Fibroblast of skin of left biceps (primary cell): ENCODE measurements at regions not wholly inside any gene's neighbourhood (a gene's known extent, or its start where the extent isn't known, plus 50 kb on each side); places are given as distances from the start of the nearest gene placed in this dataset.
A peak's percentile ranks its signal among the peaks of the same experiment; 100 is the strongest.

Experiments
- DNase-seq, 2 experiments: peaks; one replicate each; pipeline ENCODE4 v3.0.0-alpha.2; 2013; ENCODE audit warnings: low read depth in 2 of 2

DNA sequence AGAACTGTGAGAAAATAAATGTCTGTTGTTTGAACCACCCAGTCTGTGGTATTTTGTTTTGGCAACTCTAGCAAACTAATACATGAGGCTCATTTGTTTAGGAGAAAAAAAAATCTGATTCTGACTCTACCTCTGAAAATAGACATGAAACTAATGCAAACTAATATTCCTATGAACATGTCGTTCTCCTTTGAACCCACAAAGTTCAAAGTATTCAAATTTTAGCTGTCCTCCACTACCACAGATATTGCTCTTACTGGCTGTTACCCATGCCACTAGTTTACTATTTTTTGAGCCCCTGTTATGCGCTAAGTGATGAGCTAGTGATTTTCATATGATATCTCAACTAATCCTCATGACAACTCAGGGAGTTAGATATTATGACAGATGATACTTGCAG, 58.8 kb upstream of the ZNF804B start:
- DNase-seq = no peak

DNA sequence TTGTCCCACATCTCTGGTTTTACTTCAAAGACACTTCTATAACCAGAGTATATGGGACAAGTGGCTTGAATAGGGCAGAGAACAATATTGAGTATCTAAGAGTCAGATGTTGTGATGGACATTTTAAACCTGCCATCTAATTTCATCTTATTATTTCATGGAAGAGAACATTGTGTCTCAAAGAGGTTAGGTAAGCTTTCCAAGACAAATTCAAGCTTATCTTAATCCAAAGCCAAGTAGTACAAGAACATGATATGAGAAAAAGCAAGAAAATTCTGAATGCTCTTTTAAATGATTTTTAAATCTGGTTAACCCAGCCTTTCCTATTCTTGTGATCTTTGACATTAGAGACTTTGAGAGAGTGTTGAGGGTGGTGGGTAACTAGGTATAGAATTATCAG, 65.3 kb upstream of the ZNF804B start:
- no peak for DNase-seq

DNA sequence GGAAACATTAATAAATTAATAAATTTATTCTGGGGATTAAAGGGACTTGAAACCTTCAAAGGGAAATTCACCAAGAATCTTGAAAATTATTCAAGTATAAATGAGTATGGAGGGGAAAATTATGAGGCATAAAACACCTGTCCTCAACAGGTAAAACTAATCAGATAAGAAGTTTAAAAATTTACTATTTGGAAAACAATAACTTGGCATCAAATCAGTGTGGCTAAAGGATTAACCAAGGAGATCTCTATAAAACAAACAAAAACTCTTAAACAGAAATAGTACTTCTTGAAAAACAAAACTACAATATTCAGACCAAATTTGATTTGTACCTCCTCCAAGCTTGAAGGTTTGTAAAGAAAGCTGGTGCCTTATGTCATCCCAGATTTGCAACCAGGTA, 66.4 kb upstream of the ZNF804B start:
- no peak for DNase-seq

DNA sequence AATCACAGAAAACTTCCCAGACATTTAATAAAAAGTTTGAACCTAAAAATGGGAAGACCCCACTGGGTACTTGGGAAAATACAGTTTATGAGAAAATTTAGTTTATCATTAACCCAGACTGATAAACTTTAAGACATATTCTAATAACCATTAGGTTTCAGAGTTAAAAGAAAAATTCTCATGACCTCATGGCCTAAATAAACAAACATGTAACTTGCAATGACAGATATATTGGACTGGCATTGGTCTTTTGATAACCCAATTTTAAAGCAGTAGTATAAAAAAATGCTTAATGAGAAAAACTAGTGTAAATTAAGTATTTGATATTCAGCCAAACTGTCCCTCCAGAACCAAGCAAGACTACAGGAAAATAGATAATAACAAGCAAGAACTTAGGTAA, 67.0 kb upstream of the ZNF804B start:
- DNase-seq = no peak

DNA sequence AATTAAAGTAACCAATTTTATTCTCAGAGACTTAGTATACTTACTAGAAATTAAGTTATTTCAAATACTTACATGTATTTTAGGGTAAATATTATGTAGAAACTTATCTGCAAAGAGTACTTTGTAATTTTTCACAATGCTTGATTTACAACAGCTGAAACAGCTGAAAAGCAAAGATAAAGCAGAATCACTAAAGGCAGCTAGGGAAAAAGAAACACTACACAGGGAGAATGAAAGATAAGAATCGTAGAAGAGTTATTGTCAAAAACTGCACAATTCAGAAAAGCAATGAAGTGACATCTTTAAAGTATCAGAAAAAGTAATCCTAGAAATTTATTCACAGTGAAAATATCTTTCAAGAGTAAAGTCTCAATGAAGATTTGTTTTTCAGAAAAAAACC, 69.7 kb upstream of the ZNF804B start:
- DNase-seq = no peak

DNA sequence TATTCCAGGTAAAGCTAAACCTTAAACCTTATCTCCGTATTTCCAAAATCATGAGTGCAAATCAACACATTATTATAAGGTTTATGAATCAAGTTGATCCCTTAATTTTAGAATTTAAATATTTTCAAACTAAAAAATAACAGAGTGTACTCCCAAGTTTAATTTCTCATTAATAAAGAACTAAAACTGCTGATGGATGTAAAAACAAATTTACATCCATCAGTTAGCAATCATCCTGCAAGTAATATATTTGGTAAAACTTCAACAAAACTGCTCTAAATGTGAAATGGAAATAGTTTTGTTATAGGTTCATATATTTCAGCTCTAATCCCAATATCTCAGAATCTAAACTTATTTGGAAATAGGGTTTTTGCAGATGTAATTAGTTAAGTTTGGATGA, 71.3 kb upstream of the ZNF804B start:
- DNase-seq = no peak

DNA sequence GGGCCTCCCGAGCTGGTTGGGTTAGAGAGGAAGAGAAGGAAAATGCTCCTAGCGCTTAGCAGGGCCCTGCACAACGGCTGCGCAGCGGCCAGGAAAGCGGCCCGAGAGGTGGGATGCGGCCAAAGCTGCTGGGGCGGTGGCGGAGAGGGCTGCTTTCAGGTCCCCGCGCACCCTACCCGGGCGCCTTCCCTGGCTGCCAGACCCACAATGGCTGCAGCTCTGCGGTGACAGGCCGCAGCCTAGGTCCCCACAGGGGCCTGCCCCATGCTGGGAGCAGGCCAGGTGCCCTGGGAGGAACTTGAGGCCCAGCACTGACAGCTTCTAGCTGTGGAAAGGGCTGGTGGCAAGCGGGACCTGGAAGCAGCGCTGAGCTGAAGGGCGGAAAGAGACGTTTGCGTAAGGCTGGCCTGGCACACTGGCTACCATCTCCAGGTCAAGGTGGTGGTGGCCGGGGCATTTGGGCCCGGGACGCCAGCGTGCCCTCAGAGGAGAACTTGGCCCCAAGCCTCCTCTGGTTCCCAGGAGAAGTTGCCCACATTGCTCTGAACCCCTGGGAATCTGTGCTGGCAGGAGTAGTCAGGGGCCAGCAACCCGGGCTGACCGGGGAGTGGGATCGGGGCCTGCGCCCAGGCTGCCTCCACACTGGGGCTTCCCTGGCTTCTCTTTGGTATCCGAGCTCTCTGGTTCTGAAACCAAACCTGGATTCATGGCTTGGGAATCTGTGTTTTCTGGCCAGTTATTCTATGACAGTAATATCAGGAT, 72.9 kb upstream of the ZNF804B start:
- DNase-seq = no peak

DNA sequence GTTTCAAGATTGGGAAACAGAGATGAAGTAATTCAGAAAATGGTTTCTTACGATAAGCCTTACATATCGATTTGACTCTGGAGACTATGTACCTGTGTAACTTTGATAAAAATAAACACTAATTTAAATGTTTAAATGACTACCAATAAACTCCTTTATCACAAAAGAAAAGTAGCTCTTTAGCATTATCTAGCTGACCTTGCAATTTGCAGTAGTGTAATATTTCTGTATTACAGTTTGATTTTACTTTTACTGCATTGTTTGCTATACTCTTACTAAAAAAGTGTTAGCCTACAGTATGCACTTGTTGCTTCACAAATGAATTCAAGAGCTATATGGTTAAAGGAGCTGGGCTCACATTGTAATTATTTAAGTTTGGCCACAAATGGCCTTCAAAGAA, 77.8 kb upstream of the ZNF804B start:
- no peak for DNase-seq

DNA sequence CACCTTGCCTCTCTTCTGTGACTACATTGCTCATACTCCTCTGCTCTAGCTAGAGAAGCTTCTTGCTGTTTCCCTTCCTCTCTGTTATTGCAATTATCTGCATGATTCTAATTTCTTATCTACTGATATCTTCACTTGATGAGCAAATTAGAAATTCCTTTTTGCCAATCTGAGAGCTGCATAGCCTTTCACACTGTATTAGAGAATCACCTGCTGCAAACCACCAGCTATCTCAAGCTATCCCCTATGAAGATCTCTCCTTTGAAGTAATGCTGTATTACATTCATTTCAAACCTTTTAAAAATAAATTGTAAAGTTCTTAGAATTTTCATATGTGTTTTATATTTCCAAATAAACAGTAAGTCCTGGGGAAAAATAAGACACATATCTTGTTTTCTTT, 89.0 kb upstream of the ZNF804B start:
- no peak for DNase-seq

DNA sequence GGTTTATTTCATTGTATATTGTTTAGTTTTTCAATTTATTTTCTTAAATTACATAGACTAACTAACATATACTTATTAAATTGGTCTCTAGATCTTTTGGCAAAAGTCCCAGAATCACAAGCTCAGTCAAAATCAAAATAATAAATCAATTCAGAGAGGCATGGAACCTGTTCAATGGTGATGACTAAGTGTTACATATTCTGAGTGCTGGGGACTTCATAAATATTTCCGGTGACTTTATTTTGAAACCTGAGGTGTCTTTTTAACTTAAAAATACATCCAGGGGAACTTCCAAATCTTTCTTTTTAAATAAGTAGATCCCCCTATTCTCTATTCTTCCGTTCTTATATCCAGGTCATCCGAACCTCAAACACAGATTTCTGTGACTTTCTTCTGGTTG, 89.6 kb upstream of the ZNF804B start:
- no peak for DNase-seq

DNA sequence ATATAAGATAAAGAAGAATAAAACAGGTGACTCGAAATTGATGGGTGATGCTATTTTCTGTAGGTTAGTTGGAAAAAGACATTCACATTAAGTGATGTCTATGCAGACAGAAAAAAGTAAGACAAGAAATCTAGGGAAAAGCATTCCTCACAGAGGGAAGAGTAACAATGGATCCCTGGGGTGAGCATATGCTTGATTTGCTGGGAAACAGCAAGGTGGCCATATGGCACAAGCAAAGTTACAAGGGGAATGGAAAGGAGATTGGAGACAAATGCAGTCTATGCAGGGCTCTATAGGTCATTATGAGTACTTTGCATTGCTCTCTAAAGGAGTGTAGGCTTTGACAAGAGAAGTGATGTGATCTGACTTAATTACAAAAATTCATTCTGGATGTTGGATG, 90.9 kb upstream of the ZNF804B start:
- DNase-seq = no peak

DNA sequence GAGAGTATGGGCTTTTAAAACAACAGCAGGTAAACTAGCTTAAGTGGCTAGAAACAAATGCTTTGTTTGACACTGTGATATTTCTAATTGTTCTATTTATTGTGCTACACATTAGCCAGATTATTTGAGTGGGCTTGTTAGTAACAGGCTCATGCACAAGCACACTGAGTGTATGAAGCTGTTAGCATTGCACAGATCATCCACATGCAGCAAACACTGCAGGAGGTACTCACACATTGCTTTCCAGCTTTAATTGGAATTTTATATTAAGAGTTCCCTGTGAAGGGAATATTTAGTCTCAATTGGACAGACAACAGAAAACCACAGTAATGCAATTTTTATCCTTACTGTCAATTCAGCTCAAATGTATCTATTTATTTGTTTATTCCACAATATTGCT, 92.9 kb upstream of the ZNF804B start:
- no peak for DNase-seq

DNA sequence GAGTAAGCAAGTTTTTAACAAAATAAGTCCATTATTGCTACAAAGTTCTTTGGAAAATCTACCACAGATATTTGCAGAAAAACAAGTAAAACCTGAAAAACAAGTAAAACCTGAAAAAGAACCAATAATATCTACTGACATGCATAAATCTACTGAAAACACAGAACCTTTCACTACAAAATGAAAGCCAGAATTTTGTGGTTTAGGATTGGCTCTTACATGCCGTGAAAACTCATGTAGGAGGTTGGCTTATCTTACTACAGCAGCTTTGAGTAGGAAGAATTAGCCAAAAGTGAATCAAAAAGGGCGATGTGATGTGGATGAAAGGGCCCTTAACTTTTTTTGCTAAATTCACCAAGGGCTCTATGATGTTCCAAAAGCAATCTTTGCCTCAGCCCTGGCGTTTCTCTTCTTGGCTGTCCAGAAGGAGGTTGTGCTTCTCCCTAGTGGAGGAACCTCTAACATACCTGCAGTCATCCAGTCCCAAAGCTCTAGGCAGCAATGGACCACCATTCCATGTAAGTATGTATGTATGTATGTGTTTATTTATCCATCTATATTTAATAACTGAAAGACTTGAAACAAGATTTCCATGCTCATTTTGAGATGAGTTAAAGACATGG, 93.5 kb upstream of the ZNF804B start:
- DNase-seq = no peak

DNA sequence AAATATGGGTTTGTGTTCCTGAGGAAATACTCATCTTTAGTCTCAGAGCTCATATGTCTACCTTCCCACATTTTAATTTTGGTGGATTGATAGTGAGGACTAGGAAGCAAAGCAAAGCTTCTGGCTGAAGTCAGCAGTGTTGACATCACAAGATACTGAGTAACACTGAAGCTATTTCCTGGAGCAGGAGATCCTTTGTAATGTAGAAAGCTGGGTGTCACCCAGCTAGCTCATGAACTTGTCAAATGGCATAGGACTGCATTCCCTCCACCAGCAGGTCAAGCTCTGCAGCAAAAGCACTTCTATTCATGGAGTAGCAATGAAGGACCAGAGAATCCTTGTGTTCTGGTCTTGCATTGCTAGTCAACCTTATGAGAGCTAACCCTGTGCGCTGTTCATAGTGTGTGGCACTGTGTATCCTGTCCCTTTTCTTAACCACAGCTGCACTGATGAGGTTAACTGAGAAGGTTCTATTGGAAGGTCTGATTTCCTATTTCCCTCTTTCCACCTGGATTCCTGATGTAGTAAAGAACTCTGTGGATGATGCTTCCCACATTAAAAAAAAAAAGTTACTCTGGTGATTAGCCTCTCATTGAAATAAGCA, 94.8 kb upstream of the ZNF804B start:
- DNase-seq = peak in 1 of 2 experiments; percentile 2

DNA sequence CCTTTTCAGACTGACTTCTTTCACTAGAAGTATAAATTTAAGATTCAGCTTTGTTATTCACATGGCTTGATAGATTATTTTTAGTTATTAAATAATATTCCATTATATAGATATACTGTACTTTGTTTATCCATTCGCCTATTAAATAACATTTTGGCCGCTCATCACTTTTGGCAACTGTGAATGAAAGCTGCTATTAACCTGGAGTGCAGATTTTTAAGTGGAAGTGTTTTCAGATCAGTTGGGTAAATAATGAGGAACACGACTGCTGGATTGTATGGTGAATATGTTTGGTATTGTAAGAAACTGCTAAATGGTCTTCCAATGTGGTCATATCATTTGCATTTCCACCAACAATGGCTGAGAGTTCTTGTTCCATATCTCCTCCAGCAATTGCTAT, 97.6 kb upstream of the ZNF804B start:
- DNase-seq = no peak

DNA sequence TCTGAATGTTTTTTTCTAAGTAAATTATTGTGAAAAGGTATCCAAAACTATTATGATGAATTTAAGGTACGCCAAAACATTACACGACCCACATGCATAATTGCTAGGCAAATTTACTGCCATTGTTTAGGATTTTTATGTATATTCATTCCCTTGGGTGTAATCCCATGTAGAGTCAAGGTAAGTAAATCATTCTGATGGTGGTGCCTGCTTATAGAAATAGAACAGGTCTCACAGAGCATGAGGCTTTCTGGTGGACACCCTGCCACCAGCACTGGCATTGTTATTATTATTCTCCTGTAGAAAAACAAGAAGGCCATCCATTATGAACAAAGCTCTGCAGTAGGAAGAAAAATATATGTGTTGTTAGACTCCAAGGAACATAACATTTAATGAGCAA, 111.7 kb upstream of the ZNF804B start:
- DNase-seq = no peak

DNA sequence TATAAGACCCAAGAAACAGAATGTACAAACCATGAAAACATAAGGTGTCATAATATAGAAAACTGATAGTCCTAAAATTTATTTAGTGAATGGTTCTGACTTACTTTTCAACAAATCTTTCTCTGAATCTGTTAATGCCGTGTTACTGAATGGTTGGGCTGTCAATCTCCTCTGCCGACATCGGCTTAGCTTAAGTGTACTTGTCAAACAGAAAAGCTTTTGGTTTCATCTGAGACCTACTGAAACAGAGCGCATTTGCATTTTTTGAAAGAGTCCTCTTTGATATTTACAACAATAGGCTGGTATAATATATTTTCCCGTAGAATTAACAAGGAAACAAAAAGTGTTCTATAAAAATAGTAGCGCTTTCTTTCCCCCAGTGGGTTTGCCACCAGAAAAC, 120.9 kb upstream of the ZNF804B start:
- DNase-seq = no peak

DNA sequence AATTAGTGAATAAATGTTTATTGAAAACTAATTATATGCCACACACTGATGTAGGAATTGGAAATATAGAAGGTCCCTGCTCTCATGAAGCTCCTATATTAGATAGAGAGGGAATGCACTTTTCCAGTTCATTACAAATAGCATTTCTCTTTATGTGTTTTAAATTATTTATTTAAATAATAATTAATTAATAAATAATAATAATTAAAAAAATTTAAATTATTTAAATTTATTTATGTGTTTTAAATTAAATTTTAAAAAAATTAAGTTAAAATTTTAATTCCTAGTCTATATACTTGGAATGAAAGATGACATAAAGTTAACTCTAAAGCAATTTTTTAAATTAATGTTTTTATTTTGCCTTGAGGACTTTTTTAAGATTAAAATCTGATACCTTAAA, 121.7 kb upstream of the ZNF804B start:
- no peak for DNase-seq

DNA sequence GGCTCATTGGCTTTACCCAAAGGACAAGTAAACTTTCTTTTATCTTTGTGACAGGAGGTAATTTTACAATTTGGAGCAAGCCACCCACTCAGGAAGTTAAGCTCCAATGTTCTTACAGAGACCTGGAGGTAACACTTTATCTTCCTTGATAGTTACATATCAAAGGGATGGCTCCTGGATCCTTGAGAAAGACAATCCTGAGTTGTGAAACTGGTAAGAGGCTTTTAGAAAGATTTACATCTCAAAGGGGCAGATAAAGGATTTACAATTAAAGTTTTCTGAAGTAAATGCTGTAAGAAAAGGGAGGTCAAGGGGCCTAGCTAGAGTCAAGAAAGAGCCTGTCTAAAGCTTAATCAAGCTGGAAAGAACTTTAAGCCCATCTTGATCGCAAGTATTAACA, 124.4 kb upstream of the ZNF804B start:
- DNase-seq = no peak

DNA sequence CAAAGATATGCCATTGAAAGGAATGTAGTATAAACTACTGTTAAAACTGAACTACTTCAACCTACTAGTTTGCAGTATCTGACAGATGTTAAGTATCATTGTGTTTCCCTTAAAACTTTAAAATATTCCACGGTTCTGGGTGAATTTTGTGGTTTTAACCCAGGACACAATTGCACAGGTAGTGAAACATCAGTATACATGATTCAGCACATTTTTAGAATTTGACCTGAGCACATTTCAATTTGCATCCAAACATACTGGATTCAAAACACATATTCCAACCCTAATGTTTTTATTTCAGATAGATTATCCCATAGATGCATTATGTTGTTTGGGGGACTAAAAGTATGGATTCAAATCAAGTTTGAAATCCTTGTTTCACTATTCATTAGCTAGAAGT, 129.9 kb upstream of the ZNF804B start:
- DNase-seq = no peak

DNA sequence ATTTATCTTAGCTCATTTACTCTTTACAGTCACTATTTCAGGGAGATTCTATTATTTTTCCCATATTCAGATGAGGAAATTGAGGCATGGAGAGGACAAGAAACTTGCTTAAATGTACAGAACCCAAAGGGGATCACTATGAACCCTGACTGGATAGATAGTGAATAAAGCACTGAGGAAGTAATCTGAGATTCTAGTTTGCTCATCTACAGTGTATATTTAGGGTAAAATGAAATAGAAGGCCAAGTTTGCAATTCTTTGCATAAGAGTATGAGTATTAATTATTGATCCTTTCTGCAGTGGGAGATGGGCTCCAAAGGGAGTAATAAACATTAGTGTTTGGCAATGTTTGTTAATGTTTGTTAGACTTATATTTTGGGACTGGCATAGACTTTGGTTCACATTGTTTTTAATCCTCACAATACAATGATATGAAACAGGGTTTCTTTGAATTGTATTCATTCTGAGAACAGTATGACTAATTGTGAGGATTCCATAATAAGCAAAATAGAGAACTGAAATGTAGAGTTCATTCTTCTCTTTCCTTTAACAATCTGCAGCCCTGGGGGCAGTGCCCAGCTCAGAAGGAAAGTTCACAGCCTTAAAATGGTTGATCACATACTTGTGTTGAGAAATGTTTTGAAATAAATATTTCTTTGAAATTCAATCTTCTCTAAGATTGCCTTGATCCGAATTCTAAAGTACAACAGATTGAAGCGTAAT, 131.0 kb upstream of the ZNF804B start:
- DNase-seq = no peak

DNA sequence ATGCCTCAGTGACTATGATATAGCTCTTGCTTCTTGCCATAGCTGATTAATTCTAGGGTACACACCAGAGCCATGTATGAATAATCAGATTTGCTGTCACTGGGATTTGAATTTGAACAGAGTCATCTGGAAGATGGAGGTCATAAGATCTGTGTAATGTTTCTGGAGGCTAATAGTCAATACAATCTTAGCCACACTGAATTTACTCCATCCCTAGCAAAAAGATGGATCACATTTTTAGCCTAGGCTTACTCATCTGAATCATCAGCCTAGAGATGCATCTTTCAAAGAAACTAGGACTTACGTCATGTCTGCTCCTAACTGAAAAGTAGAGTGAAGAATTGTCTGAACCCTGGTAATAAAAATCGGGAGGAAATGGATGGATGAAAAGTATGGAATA, 142.3 kb upstream of the ZNF804B start:
- DNase-seq = no peak

DNA sequence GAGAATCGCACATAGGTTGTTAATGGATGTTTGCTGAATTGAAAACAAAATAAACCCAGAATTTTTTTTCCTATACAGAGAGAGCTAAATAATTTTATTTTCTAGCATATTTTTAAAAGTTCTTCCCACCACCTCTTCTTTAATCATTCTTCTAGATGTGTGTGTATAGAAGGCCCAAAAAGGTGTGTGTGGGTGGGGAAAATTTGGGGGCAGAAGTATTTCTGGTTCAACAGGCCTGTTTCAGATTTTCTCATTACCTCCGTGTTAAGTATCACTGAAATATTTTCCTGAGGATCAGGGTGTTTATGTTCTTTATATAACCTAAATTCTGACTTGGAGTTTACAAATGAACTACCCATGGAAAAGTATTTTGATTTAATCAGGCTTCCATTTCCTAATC, 144.2 kb upstream of the ZNF804B start:
- no peak for DNase-seq
